HUES6 (cell line): ENCODE measurements at regions not wholly inside any gene's neighbourhood (a gene's known extent, or its start where the extent isn't known, plus 50 kb on each side); places are given as distances from the start of the nearest gene placed in this dataset.
"Not testable (repeated sequence)": the region's sequence is repeated elsewhere in the genome, so short reads cannot be mapped to it uniquely, and the experiment has no call there.

Experiments
- H3K27ac ChIP-seq: 2 replicates; pipeline ENCODE4 v1.7.0; 2013; ENCODE audit warnings: low read depth, mild to moderate bottlenecking, low read length, inconsistent platforms
- H3K27me3 ChIP-seq: 2 replicates; pipeline ENCODE4 v1.6.1; 2013; ENCODE audit warnings: low read length; ENCODE audit not compliant: control insufficient read depth, insufficient read depth
- H3K36me3 ChIP-seq: 2 replicates; pipeline ENCODE4 v1.6.1; 2013; ENCODE audit warnings: low read length; ENCODE audit not compliant: control insufficient read depth, insufficient read depth
- H3K4me1 ChIP-seq: 2 replicates; pipeline ENCODE4 v1.6.1; 2013; ENCODE audit warnings: low read length; ENCODE audit not compliant: control insufficient read depth, insufficient read depth
- H3K4me3 ChIP-seq: 2 replicates; pipeline ENCODE4 v1.5.1; 2013; ENCODE audit warnings: low read depth, low read length
- H3K9ac ChIP-seq: one replicate; pipeline ENCODE4 v1.6.1; 2013; ENCODE audit warnings: mild to moderate bottlenecking, low read length
- H3K9me3 ChIP-seq: 2 replicates; pipeline ENCODE4 v1.6.1; 2013; ENCODE audit warnings: low read depth, low read length; ENCODE audit not compliant: control insufficient read depth, insufficient read depth

DNA sequence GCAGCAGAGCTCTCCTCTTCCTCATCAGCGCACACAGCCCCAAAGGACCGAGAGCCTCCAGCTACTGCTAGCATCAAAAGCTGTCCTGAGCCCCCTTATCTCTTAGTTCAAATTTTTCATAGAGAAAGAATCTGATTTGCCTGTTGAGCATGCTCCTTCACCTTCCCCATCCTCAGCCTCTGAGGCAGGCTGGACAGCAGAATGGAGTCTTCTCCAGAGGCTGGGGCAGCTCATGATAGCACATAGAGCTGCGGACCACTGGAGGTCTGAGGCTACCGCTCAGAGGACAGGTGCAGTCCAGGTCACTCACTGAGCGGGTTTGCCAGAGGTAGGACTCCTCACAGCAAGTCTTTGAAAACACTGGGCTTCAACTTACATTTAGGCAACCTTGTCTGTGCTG is 72.8 kb upstream of the GRB10 start:
- Histone ChIP-seq H3K4me1 (no peaks in the 10 kb centered on the region), H3K4me3 (no peak overlapping the region), H3K27me3 (no peaks in the 10 kb centered on the region), H3K36me3 (no peaks in the 10 kb centered on the region), H3K9ac (no peak overlapping the region), H3K27ac (no peak overlapping the region), H3K9me3 (no peaks in the 10 kb centered on the region)

DNA sequence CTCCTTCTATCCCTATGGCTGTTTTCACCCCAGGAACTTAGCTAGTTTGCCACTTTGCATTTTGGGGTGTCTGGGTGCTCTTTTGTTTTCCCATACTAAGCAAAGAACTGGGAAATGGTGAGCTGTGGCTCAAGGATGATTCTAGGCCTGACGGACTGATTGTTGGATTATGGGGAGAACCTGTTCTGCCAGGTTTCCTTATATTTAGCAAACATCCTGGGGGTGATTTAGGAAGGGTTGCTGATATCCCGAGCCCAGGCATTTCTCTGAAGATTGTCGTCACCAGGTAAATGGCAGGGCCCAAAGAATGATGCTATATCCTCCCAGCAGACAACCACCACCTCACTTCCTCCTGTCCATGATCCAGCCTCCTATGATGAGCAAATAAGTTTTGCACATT is 72.1 kb upstream of the GRB10 start:
- Histone ChIP-seq H3K4me3 (no peak overlapping the region), H3K9ac (no peak overlapping the region), H3K27ac (no peak overlapping the region), H3K36me3 (no peaks in the 10 kb centered on the region), H3K27me3 (no peaks in the 10 kb centered on the region), H3K4me1 (no peaks in the 10 kb centered on the region), H3K9me3 (no peaks in the 10 kb centered on the region)

DNA sequence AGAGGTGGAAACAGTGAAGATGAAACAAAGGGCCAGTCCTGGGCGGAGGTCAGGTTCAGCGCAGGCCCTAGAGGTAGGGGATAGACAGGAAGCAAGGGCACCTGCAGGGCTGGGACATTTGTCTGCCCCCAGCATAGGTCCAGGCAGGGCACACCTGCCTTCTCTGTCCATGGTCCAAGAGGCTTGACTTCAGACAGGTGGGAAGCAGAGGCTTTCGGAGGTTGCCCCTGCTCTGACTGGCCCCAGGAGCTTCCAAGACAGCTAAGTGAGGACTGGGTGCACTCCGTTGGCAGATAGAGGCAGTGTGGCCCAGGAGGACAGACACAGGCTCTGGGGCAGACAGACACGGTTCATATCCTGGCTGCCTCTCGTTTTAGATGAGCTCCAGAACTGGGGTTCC is 71.6 kb upstream of the GRB10 start:
- Histone ChIP-seq H3K4me3 (no peak overlapping the region), H3K27me3 (no peaks in the 10 kb centered on the region), H3K4me1 (no peaks in the 10 kb centered on the region)

DNA sequence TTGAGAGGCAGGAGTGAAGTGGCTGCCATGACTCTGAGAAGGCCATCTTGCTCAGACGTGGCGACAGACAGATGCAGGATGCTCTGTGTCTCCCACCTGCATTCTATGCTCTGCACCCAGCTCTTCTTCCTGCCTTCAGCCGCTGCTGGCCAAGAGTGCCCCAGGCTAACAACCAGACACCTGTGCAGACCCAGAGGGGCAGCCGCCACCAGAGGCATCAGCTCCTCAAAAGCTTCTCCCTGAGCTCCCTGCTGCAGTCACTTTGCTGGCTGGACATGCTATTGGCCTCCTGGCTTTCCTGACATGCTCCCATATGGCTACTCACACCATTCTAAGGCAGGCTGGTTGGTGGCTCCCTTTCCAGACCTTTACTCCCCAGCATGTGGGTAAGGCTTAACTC is 70.6 kb upstream of the GRB10 start:
- Histone ChIP-seq H3K9me3 (no peaks in the 10 kb centered on the region), H3K27me3 (no peaks in the 10 kb centered on the region), H3K9ac (no peak overlapping the region), H3K4me1 (no peaks in the 10 kb centered on the region), H3K36me3 (no peaks in the 10 kb centered on the region), H3K27ac (no peak overlapping the region), H3K4me3 (no peak overlapping the region)

More for the DNA sequence above, 71.6 kb upstream of the GRB10 start:
- no peak overlapping the region for H3K9ac ChIP-seq
- no peaks in the 10 kb centered on the region for H3K9me3 ChIP-seq
- no peaks in the 10 kb centered on the region for H3K36me3 ChIP-seq
- H3K27ac ChIP-seq: no peak overlapping the region

DNA sequence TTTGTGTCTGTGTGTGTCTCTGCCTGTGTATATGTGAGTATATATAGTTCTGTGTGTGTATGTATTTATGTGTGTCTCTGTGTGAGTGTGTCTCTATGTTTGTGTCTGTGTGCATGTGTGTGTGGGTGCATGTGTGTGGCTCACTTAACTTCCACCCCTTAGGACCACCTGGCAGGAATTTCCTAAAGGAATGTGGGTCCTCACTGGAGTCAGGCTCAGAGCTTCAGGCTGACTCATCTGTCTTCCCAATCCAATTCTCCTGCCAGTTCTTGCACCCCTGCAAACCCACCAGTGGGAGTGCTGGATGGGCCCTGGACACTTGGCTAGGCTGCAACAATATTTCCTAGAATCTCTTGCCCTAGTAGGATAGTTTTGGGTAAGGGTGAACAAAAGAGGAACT is 70.2 kb upstream of the GRB10 start:
- Histone ChIP-seq H3K27me3 (no peaks in the 10 kb centered on the region), H3K36me3 (no peaks in the 10 kb centered on the region), H3K4me1 (no peaks in the 10 kb centered on the region), H3K4me3 (no peak overlapping the region), H3K27ac (no peak overlapping the region), H3K9ac (no peak overlapping the region), H3K9me3 (no peaks in the 10 kb centered on the region)

DNA sequence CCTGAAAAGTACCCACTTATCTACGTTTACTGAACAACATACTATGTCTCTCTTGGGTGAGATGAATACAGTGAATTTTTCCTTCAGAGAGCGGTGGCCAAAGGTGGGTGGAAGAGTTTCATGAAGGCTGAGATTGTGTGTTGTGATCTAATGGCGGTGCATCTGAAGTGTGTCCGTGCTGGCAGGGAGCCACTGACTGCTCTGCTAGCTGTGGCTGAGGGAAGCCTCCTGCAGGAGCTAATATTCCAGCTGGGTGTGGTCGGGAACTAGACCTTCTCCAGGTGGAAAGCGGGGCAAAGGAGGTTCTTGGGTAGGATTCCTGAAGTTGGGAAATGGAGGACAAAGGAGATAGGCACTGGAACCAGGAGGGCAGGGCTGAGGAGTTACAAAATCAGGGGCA is 69.2 kb upstream of the GRB10 start:
- Histone ChIP-seq H3K4me1 (no peaks in the 10 kb centered on the region), H3K27me3 (no peaks in the 10 kb centered on the region), H3K9me3 (0 out of 2 replicates have a peak, but pooled peaks cover 3% of the 10 kb centered on the region), H3K4me3 (no peak overlapping the region), H3K36me3 (no peaks in the 10 kb centered on the region), H3K9ac (no peak overlapping the region), H3K27ac (no peak overlapping the region)

DNA sequence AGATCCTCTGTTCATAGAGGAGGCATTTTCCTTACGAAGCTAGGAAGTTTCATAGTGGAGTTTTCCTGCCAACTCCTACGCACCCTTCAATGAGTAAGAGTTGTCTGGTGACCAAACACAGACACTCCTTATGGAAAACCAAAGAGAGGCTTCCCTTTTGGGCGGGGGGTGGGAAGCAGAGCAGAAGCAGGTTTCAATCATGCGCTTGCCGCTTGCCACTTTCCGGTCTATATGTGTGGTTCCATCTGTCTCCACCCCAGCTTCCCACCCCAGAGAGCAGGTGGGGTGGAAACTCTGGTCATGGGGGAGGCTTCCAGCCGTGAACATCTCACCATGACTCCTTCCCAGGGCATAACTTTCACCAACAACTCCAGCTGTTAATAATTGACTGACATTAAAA is 68.8 kb upstream of the GRB10 start:
- Histone ChIP-seq H3K4me3 (no peak overlapping the region), H3K27me3 (no peaks in the 10 kb centered on the region), H3K27ac (no peak overlapping the region), H3K9ac (no peak overlapping the region), H3K36me3 (no peaks in the 10 kb centered on the region), H3K4me1 (no peaks in the 10 kb centered on the region), H3K9me3 (0 out of 2 replicates have a peak, but pooled peaks cover 5% of the 10 kb centered on the region)

DNA sequence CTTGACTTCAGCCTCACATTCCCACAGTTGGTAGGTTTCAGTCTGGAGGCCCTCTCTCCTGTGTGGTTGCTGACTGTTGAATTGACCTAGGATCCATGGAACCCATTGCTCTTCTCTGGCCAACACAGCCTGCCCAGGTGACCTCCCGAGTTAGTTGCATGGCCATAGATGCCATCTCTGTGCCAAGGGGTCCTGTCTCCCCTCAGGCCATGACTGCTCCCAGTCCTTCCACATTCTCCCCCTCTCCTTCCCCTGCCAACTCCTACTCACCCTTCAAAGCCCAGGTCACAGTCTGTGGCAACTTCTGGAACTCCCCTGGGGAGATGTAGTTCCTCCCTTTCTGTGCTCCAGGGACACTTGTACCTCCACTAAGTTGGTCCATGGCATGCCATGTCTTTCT is 67.3 kb upstream of the GRB10 start:
- Histone ChIP-seq H3K4me3 (no peak overlapping the region), H3K36me3 (no peaks in the 10 kb centered on the region), H3K9ac (no peak overlapping the region), H3K27me3 (no peaks in the 10 kb centered on the region), H3K9me3 (peaks cover 14% of the 10 kb centered on the region), H3K4me1 (no peaks in the 10 kb centered on the region), H3K27ac (no peak overlapping the region)

DNA sequence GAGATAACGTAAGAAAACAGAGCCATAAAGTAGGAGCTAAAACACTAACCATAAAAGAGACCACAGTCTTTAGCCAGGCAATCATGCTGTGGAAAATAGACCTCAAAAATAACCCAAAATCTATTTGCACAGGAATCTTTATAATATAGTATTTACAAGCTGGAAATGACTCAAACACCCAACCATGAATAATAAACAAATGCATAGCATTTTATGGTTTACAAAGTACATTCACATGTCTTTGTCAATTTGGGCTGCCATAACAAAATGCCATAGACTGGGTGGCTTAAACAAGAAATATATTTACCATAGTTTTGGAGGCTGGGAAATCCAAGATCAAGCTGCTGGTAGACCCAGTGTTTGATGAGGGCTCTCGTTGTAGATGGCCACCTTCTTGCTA is 65.5 kb upstream of the GRB10 start:
- Histone ChIP-seq H3K27me3 (no peaks in the 10 kb centered on the region), H3K27ac (no peak overlapping the region), H3K9ac (no peak overlapping the region), H3K36me3 (no peaks in the 10 kb centered on the region), H3K4me1 (no peaks in the 10 kb centered on the region), H3K9me3 (peaks cover 20% of the 10 kb centered on the region), H3K4me3 (no peak overlapping the region)

DNA sequence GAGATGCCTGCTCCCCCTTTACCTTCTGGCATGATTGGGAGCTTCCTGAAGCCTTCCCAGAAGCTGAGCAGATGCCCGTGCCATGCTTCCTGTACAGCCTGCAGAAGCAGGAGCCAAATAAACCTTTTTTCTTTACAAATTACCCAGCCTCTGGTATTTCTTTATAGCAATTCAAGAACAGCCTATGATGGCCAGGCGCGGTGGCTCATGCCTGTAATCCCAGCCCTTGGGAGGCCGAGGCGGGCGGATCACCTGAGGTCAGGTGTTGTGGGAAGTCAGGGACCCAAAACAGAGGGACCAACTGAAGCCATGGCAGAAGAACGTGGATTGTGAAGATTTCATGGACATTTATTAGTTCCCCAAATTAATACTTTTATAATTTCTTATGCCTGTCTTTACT is 62.2 kb upstream of the GRB10 start:
- not testable (repeated sequence) for H3K4me1 ChIP-seq, H3K36me3 ChIP-seq, H3K4me3 ChIP-seq, H3K27ac ChIP-seq, H3K27me3 ChIP-seq, H3K9ac ChIP-seq
- peaks cover 20% of the 10 kb centered on the region for H3K9me3 ChIP-seq

DNA sequence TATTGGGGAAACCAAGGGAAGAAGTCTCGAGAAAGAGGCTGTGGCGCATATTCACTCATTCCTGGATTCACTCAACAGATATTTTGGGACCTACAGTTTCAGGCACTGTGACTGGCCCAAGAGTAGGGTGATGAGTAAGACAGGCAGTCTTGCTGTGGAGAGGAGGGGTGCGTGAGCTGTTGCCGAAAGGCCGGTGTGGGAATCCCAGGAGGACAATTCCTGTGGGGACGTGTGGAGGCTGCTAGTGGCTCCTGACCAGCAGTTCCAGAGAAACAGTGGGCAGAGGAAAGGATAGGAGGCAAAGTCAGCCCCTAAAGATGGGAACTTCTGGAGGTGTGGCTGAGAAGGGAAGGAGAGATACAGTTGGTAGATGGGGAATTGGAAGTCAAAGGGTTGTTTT is 59.3 kb upstream of the GRB10 start:
- Histone ChIP-seq H3K9me3 (peaks cover 18% of the 10 kb centered on the region), H3K9ac (no peak overlapping the region), H3K36me3 (no peaks in the 10 kb centered on the region), H3K27me3 (no peaks in the 10 kb centered on the region), H3K27ac (no peak overlapping the region), H3K4me1 (no peaks in the 10 kb centered on the region), H3K4me3 (no peak overlapping the region)

DNA sequence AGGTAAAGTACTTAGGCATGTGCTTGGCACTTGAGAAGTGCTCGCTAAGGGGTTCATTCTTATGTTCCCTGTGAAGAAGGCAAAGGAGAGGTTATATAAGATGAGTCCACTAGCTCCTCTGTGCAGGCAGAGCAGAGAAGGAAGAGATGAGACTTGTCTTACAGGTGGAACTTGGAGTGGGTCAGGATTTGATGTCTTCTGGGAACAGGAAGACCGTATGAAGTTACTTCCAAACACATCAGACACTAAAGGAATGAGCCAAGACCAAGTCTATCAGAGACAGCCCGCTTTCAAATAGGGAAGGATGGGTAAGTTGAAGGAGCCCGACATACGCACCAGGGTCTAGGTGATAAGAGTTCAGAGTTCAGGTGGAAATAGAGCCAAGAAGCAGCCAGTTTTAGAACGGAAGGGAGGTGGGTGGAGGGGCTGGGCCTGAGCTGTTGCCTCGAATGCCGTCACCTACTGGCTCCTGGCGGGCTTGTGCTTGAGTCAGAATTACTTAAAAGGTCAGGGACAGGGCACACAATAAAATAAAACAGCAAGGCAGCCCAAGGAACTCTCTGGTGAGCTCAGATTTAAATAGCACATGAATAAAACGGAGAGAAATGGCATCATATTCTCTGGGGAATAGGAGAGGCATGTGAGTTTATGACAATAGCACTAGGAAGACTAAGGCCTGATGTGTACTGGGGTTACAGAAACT is 56.1 kb upstream of the GRB10 start:
- no peak overlapping the region for H3K4me3 ChIP-seq
- H3K9ac ChIP-seq: no peak overlapping the region
- no peaks in the 10 kb centered on the region for H3K4me1 ChIP-seq
- no peak overlapping the region for H3K27ac ChIP-seq
- no peaks in the 10 kb centered on the region for H3K9me3 ChIP-seq
- no peaks in the 10 kb centered on the region for H3K36me3 ChIP-seq
- no peaks in the 10 kb centered on the region for H3K27me3 ChIP-seq
